NOMO-1 (cell line): ENCODE measurements at regions not wholly inside any gene's neighbourhood (a gene's known extent, or its start where the extent isn't known, plus 50 kb on each side); places are given as distances from the start of the nearest gene placed in this dataset.

ENCODE experiments used
- DNase-seq, 2 experiments: peaks; one replicate each; lab custom pipeline; 2025; ENCODE audit not compliant: unreplicated experiment in 2 of 2; lab: John Stamatoyannopoulos, UW

GRCh38 chr18:61756244-61756643 is 136.6 kb downstream of the RNF152 start:
- DNase-seq = no peak

GRCh38 chr18:61755555-61755954 is 137.3 kb downstream of the RNF152 start:
- DNase-seq = no peak

GRCh38 chr18:61754039-61754583 is 138.7 kb downstream of the RNF152 start:
- no peak for DNase-seq

- DNase-seq = no peak
Observed at GRCh38 chr18:61753373-61753772, 139.4 kb downstream of the RNF152 start.

GRCh38 chr18:61752973-61753372 is 139.8 kb downstream of the RNF152 start:
- no peak for DNase-seq

- no peak for DNase-seq
Observed at GRCh38 chr18:61750840-61751668, 141.8 kb downstream of the RNF152 start.

GRCh38 chr18:61749546-61749945 is 143.3 kb downstream of the RNF152 start:
- DNase-seq = no peak

GRCh38 chr18:61749031-61749430 is 143.8 kb downstream of the RNF152 start:
- DNase-seq = no peak

- DNase-seq = no peak
Observed at GRCh38 chr18:61748004-61748403, 144.8 kb downstream of the RNF152 start.

GRCh38 chr18:61743775-61744531 is 148.9 kb downstream of the RNF152 start:
- no peak for DNase-seq

- no peak for DNase-seq
Observed at GRCh38 chr18:61742565-61743429, 150.0 kb downstream of the RNF152 start.

- DNase-seq = no peak
Observed at GRCh38 chr18:61741881-61742454, 150.8 kb downstream of the RNF152 start.

- peak; percentile 25 to 73 for DNase-seq
Observed at GRCh38 chr18:61738488-61738887, 154.3 kb downstream of the RNF152 start.

- no peak for DNase-seq
Observed at GRCh38 chr18:61738042-61738441, 154.8 kb downstream of the RNF152 start.

- DNase-seq = no peak
Observed at GRCh38 chr18:61736133-61736532, 156.7 kb downstream of the RNF152 start.

GRCh38 chr18:61735564-61736102 is 157.2 kb downstream of the RNF152 start:
- no peak for DNase-seq

GRCh38 chr18:61734396-61734795 is 158.4 kb downstream of the RNF152 start:
- DNase-seq = no peak

- no peak for DNase-seq
Observed at GRCh38 chr18:61732854-61733253, 160.0 kb downstream of the RNF152 start.

- no peak for DNase-seq
Observed at GRCh38 chr18:61731693-61732376, 161.0 kb downstream of the RNF152 start.

- DNase-seq = no peak
Observed at GRCh38 chr18:61731178-61731577, 161.6 kb downstream of the RNF152 start.
